Liver (tissue), 3 donors: ENCODE measurements at regions not wholly inside any gene's neighbourhood (a gene's known extent, or its start where the extent isn't known, plus 50 kb on each side); places are given as distances from the start of the nearest gene placed in this dataset.

Experiments
- RAD21 ChIP-seq, 2 donors: IDR thresholded peaks; 2 replicates each; pipeline ENCODE4 v1.6.1; 2016; ENCODE audit warnings: antibody characterized with exemption in 2 of 2, mild to moderate bottlenecking in 2 of 2
- SP1 ChIP-seq: IDR thresholded peaks from 2 replicates; pipeline ENCODE4 v1.6.1; 2018; ENCODE audit warnings: antibody characterized with exemption, mild to moderate bottlenecking
- TF ChIP-seq, protein P1 (sequence below): fragments of 150-350 bp; IDR thresholded peaks from 2 replicates; pipeline ENCODE4 v1.5.1; 2017; ENCODE audit warnings: improper control_type of control experiment, low read depth, low read length; ENCODE audit not compliant: missing input control
- TF ChIP-seq, protein P2 (sequence below): IDR thresholded peaks from 2 replicates; pipeline ENCODE4 v1.6.1; 2016; ENCODE audit warnings: antibody characterized with exemption
- donor health status: healthy.
- donor health status: healthy.

DNA sequence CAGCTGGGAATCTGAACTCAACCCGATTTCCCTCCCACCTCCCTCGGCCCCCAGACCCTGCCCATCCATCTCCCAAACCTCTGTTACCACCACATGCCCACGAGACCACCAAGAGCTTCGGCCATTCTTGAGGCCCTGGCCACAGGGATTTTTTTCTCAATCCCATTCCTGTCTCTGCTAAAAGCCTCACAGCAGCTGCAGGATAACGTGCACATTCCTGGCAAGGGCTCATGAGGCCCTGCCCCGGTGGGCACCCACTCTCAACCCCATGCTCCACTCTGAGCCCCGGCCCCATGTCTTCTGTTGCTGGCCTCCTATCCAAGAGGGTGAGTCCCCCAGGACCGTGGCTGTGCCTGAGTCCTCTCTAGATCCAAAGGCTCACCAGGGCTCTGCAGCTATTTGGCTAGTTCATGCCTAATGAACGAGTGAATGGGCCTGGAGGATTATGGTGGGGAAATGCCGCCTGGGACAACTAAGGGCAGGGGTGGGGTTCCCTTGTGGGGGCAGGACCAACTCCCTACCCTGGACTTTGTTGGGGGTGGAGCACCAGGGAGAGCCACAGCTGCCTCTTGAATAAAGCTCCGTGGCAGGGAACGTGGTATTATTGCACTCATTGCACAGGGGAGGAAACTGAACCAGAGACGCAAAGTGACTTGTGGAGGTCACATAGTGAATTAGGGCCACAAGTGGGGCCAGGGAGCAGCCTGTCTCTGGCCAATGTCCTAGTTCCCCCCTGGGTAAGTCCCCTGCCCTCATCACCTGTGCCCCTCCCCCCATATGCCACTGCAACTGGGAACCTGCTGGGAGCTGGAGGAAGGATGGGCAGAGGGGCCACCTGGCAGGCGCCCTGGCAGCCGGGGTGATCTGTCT lies 113.8 kb upstream of the SMURF2 start:
- no peak for TF ChIP-seq SP1
- TF ChIP-seq RAD21 (IDR thresholded peaks at IDR 0.05), result no peak
- TF ChIP-seq, protein P1, sequence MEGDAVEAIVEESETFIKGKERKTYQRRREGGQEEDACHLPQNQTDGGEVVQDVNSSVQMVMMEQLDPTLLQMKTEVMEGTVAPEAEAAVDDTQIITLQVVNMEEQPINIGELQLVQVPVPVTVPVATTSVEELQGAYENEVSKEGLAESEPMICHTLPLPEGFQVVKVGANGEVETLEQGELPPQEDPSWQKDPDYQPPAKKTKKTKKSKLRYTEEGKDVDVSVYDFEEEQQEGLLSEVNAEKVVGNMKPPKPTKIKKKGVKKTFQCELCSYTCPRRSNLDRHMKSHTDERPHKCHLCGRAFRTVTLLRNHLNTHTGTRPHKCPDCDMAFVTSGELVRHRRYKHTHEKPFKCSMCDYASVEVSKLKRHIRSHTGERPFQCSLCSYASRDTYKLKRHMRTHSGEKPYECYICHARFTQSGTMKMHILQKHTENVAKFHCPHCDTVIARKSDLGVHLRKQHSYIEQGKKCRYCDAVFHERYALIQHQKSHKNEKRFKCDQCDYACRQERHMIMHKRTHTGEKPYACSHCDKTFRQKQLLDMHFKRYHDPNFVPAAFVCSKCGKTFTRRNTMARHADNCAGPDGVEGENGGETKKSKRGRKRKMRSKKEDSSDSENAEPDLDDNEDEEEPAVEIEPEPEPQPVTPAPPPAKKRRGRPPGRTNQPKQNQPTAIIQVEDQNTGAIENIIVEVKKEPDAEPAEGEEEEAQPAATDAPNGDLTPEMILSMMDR, result no peak
- TF ChIP-seq, protein P2, sequence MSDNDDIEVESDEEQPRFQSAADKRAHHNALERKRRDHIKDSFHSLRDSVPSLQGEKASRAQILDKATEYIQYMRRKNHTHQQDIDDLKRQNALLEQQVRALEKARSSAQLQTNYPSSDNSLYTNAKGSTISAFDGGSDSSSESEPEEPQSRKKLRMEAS, result no peak
